ENCODE measurements at regions not wholly inside any gene's neighbourhood (a gene's known extent, or its start where the extent isn't known, plus 50 kb on each side); places are given as distances from the start of the nearest gene placed in this dataset.

- Mint-ChIP-seq H3K27ac (no peak overlapping the region), H3K9me3 (peaks cover under 1 to 4% of the 10 kb centered on the region in 2 donors), H3K27me3 (ENCODE audit: low read depth) (no peaks in the 10 kb centered on the region), H3K4me3 (no peak overlapping the region), H3K36me3 (ENCODE audit: insufficient read depth in 2 of 2) (peaks cover 0 to 2% of the 10 kb centered on the region in 2 donors), H3K4me1 (ENCODE audit: low read depth) (no peaks in the 10 kb centered on the region)
- ATAC-seq (replicated peaks in 1 of 2), result no peak
- DNase-seq, result no peak
Observed at GRCh38 chr5:4758996-4759395, 381.1 kb upstream of the ADAMTS16 start.

DNA sequence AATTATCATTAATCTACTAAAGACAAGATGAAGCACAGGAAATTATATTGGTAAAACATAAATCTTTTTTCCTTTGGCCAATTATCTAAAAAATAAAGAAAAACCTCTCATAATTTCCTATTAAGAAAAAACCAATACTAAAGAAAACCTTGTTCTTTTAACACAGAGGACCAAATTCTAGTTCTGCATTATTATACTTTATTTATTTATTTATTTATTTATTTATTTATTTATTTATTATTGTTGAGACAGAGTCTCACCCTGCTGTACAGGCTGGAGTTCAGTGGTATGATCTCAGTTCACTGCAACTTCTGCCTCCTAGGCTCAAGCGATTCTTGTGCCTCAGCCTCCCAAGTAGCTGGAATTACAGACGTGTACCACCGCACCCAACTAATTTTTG, 377.8 kb upstream of the ADAMTS16 start:
- H3K4me3 Mint-ChIP-seq, result no peak overlapping the region
- no peaks in the 10 kb centered on the region for H3K4me1 Mint-ChIP-seq (ENCODE audit: low read depth)
- peaks cover 4% of the 10 kb centered on the region in 2 donors for H3K9me3 Mint-ChIP-seq
- no peak for ATAC-seq (replicated peaks in 1 of 2)
- no peak overlapping the region for H3K27ac Mint-ChIP-seq
- H3K27me3 Mint-ChIP-seq (ENCODE audit: low read depth), result no peaks in the 10 kb centered on the region
- H3K36me3 Mint-ChIP-seq (ENCODE audit: insufficient read depth in 2 of 2), result peaks cover 0 to 2% of the 10 kb centered on the region in 2 donors
- no peak for DNase-seq

GRCh38 chr5:4765411-4765810, 374.7 kb upstream of the ADAMTS16 start:
- H3K4me3 Mint-ChIP-seq, result no peak overlapping the region
- H3K9me3 Mint-ChIP-seq, result peaks cover 8 to 9% of the 10 kb centered on the region in 2 donors
- no peaks in the 10 kb centered on the region for H3K4me1 Mint-ChIP-seq (ENCODE audit: low read depth)
- peaks cover 1 to 3% of the 10 kb centered on the region in 2 donors for H3K36me3 Mint-ChIP-seq (ENCODE audit: insufficient read depth in 2 of 2)
- H3K27ac Mint-ChIP-seq, result no peak overlapping the region
- H3K27me3 Mint-ChIP-seq (ENCODE audit: low read depth), result no peaks in the 10 kb centered on the region
- no peak for ATAC-seq (replicated peaks in 1 of 2)
- no peak for DNase-seq

DNA sequence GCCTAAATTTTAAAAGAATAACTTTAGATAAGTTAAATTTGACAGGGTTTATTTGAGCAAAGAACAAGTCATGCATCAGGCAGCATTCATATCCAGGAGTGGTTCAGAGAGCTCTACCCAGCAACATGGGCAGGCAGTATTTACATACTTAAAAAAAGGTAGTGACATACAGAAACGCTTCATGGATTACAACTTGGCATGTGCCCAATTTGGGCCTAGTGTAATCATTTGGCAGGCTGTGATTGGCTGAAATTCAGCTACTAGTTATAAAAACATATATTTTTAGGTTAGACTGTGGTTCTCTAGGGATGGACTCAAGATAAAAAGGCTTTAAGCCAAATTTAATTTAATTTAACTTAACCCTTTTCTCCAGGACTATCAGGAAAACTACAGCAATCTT, 374.0 kb upstream of the ADAMTS16 start:
- Mint-ChIP-seq H3K27ac (no peak overlapping the region), H3K4me1 (ENCODE audit: low read depth) (no peaks in the 10 kb centered on the region), H3K9me3 (peaks cover 8 to 9% of the 10 kb centered on the region in 2 donors), H3K36me3 (ENCODE audit: insufficient read depth in 2 of 2) (peaks cover 1 to 3% of the 10 kb centered on the region in 2 donors), H3K27me3 (ENCODE audit: low read depth) (no peaks in the 10 kb centered on the region), H3K4me3 (no peak overlapping the region)
- no peak for ATAC-seq (replicated peaks in 1 of 2)
- DNase-seq, result no peak

DNA sequence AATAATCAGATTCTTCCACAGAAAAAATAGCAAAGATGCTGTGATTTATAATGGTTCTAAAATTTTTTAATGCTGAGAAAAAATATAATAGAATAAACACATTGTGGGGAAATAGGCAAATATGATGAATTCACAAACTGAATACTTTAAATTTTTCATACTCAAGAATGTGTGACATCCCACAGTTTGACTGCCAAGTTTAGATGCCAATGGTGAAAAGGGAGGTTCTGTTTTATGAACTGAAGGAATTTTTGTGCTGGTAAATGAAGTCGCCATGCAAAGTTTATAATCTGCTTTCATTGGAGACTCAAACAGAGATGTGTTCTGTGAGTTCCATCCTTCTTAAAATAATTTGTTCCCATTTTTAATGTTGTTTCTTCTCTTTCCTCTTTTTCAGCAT, 367.5 kb upstream of the ADAMTS16 start:
- Mint-ChIP-seq H3K27ac (no peak overlapping the region), H3K4me1 (ENCODE audit: low read depth) (no peaks in the 10 kb centered on the region), H3K9me3 (peaks cover 11 to 12% of the 10 kb centered on the region in 2 donors), H3K27me3 (ENCODE audit: low read depth) (no peaks in the 10 kb centered on the region), H3K4me3 (no peak overlapping the region), H3K36me3 (ENCODE audit: insufficient read depth in 2 of 2) (peaks cover 1% of the 10 kb centered on the region in 2 donors)
- no peak for ATAC-seq (replicated peaks in 1 of 2)
- no peak for DNase-seq

GRCh38 chr5:4773827-4774317, 366.3 kb upstream of the ADAMTS16 start:
- Mint-ChIP-seq H3K4me1 (ENCODE audit: low read depth) (no peaks in the 10 kb centered on the region), H3K27me3 (ENCODE audit: low read depth) (no peaks in the 10 kb centered on the region), H3K36me3 (ENCODE audit: insufficient read depth in 2 of 2) (peaks cover 1% of the 10 kb centered on the region in 2 donors), H3K9me3 (peaks cover 11% of the 10 kb centered on the region in 2 donors), H3K4me3 (no peak overlapping the region), H3K27ac (no peak overlapping the region)
- DNase-seq, result no peak
- no peak for ATAC-seq (replicated peaks in 1 of 2)

DNA sequence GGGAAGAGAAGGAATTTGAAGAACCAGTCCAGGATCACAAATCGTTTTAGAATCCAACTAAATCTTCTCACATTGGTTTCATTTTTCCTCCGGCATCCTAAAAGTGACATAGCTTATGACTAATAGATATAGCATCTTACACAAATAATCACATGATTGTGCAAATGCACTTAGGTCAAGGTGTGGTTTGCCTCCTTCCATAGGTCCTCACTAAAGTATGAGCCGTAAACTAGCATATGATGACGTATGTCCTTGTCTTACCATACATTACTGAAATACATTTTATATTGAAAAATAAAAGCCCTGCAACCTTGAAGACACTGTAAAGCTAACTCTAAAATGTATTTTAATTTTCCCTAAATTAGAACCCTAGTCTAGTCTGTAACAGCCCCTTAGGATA, 362.7 kb upstream of the ADAMTS16 start:
- Mint-ChIP-seq H3K4me3 (no peak overlapping the region), H3K27me3 (ENCODE audit: low read depth) (no peaks in the 10 kb centered on the region), H3K36me3 (ENCODE audit: insufficient read depth in 2 of 2) (no peaks in the 10 kb centered on the region), H3K9me3 (peaks cover 6 to 11% of the 10 kb centered on the region in 2 donors), H3K4me1 (ENCODE audit: low read depth) (no peaks in the 10 kb centered on the region), H3K27ac (no peak overlapping the region)
- DNase-seq (no peak), ATAC-seq (replicated peaks in 1 of 2) (no peak)

DNA sequence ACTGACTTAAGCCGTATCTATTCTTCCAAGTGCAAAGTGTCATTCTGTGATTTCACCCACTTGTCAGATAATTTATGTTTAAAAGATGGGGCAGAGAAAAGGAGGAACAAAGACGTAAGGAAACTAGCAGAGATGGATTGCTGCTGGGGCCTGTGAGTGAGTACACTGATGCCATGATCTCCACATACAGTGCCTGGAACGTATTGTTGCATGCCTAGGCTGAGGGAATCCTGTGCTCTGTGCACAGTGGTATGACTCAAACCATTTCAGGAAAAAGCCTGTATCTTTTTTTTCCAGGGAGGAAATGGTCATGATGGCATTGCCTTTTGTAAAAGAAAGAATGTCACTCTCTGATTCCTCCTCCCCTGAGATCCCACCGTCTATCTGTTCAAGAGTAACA, 359.5 kb upstream of the ADAMTS16 start:
- DNase-seq (no peak), ATAC-seq (replicated peaks in 1 of 2) (no peak)
- H3K4me1 Mint-ChIP-seq (ENCODE audit: low read depth), result no peaks in the 10 kb centered on the region
- H3K27me3 Mint-ChIP-seq (ENCODE audit: low read depth), result no peaks in the 10 kb centered on the region
- H3K4me3 Mint-ChIP-seq, result no peak overlapping the region
- H3K9me3 Mint-ChIP-seq, result peaks cover 6 to 15% of the 10 kb centered on the region in 2 donors
- no peaks in the 10 kb centered on the region for H3K36me3 Mint-ChIP-seq (ENCODE audit: insufficient read depth in 2 of 2)
- H3K27ac Mint-ChIP-seq, result no peak overlapping the region

DNA sequence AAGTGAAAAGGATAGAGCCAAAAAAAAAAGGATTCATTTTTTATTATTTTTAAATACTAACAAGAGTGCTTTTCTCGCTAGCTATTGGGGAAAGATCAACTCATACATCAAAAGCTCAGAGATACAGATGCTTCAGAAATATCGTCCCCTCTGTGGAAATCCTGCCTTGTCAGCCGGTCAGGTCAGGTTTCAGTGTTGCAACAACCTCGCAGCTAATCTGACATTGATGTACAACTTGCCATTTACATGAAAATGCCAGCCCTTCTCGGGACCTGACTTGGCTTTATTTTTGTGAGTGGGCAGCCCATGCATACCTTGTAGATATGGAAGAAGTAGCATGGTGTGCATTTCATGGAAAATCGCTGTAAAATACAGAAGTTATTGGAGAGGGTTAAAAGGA, 358.8 kb upstream of the ADAMTS16 start:
- Mint-ChIP-seq H3K4me1 (ENCODE audit: low read depth) (no peaks in the 10 kb centered on the region), H3K9me3 (peaks cover 6 to 19% of the 10 kb centered on the region in 2 donors), H3K4me3 (no peak overlapping the region), H3K27ac (no peak overlapping the region), H3K36me3 (ENCODE audit: insufficient read depth in 2 of 2) (peaks cover 0 to 1% of the 10 kb centered on the region in 2 donors), H3K27me3 (ENCODE audit: low read depth) (no peaks in the 10 kb centered on the region)
- ATAC-seq (replicated peaks in 1 of 2) (no peak), DNase-seq (no peak)

DNA sequence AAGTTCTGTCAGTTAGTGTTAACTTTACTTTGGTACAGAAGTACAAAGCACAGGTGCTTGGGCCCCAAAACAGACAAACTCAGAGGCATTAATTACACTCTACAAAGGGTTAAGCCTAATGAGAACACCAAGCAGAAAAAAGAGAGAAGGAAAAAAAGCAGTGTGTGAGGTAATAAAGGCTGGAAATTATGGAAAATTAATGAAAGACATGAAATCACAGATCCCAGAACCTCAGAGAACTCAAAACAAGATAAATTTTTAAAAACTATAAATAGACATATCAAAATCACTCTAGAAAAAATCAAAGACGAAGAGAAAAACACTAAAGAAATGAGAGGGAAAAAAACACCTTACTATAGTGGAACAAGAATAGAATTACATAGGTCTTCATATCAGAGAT, 354.2 kb upstream of the ADAMTS16 start:
- no peaks in the 10 kb centered on the region for H3K27me3 Mint-ChIP-seq (ENCODE audit: low read depth)
- H3K4me1 Mint-ChIP-seq (ENCODE audit: low read depth), result no peaks in the 10 kb centered on the region
- no peak overlapping the region for H3K27ac Mint-ChIP-seq
- ATAC-seq (replicated peaks in 1 of 2) (no peak), DNase-seq (no peak)
- H3K36me3 Mint-ChIP-seq (ENCODE audit: insufficient read depth in 2 of 2), result peaks cover 0 to 1% of the 10 kb centered on the region in 2 donors
- no peak overlapping the region for H3K4me3 Mint-ChIP-seq
- peaks cover 6 to 17% of the 10 kb centered on the region in 2 donors for H3K9me3 Mint-ChIP-seq

GRCh38 chr5:4797445-4797844, 342.7 kb upstream of the ADAMTS16 start:
- Mint-ChIP-seq H3K4me1 (ENCODE audit: low read depth) (no peaks in the 10 kb centered on the region), H3K36me3 (ENCODE audit: insufficient read depth in 2 of 2) (no peaks in the 10 kb centered on the region), H3K27me3 (ENCODE audit: low read depth) (no peaks in the 10 kb centered on the region), H3K27ac (no peak overlapping the region), H3K4me3 (no peak overlapping the region), H3K9me3 (peaks cover 3% of the 10 kb centered on the region in 2 donors)
- DNase-seq (no peak), ATAC-seq (replicated peaks in 1 of 2) (no peak)

DNA sequence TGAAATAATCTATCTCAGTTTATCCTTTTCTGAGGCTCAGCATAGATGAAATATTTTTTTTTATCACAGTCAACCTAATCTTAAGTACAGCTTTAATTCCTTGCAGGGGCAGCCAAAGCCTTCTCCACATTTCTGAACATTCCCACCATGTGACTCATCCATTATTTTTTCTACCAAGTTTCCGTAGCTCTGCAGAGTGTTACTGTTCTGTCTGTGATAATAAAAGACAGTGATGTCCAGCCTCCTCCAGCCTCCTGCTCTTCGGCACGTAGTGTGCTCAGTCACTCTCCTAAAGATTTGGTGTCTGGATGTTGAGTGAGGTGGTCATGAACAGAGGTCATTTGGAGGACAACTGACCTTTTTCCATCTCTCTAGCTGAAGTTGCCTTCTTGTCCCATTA, 338.1 kb upstream of the ADAMTS16 start:
- Mint-ChIP-seq H3K36me3 (ENCODE audit: insufficient read depth in 2 of 2) (no peaks in the 10 kb centered on the region), H3K27me3 (ENCODE audit: low read depth) (no peaks in the 10 kb centered on the region), H3K27ac (no peak overlapping the region), H3K4me3 (no peak overlapping the region), H3K4me1 (ENCODE audit: low read depth) (no peaks in the 10 kb centered on the region), H3K9me3 (peaks cover 6 to 7% of the 10 kb centered on the region in 2 donors)
- DNase-seq (no peak), ATAC-seq (replicated peaks in 1 of 2) (no peak)

DNA sequence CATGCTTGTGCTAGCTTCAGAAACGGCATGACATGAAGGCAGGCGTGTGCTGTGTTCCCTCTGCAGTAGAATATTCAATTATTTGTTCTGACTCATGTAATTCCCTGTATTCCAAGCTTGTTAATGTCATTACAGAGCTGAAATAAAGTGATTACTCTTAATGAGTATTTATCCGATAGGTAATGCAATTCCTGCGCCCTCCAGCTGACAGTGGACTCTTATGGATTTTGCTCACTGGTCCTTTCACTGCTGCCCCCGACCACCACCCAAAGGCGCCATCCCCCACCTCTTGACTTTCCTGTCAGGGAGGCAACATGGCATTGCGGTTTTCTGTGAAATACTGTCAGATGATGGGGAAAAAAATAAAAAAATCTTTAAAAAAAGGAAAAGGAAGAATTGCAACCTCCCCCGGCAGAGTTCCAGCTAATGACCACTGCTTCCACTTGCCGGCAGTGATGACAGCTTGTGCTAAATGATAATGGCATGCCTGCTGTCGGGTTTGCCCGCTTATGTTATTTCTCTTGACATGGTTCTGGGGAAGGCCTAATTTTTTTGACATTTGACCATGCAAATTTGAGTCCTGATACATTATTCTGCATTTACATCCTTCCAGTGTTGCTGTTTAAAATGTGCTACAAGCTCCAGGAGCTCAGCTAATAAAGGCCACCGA, 335.3 kb upstream of the ADAMTS16 start:
- Mint-ChIP-seq H3K4me1 (ENCODE audit: low read depth) (no peaks in the 10 kb centered on the region), H3K27ac (no peak overlapping the region), H3K4me3 (no peak overlapping the region), H3K36me3 (ENCODE audit: insufficient read depth in 2 of 2) (no peaks in the 10 kb centered on the region), H3K27me3 (ENCODE audit: low read depth) (no peaks in the 10 kb centered on the region), H3K9me3 (peaks cover 6 to 7% of the 10 kb centered on the region in 2 donors)
- no peak for DNase-seq
- no peak for ATAC-seq (replicated peaks in 1 of 2)

DNA sequence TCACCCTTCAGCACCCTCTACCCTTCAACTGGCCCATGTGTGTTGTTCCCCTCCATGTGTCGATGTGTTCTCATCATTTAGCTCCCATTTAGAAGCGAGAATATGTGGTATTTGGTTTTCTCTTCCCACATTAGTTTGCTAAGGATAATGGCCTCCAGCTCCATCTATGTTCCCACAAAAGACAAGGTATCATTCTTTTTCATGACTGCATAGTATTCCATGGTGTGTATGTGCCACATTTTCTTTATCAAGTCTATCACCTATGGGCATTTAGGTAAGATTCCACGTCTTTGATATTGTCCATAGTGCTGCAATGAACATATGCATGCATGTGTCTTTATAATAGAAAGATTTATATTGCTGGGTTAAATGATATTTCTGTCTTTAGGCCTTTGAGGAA, 325.1 kb upstream of the ADAMTS16 start:
- Mint-ChIP-seq H3K4me3 (no peak overlapping the region), H3K4me1 (ENCODE audit: low read depth) (no peaks in the 10 kb centered on the region), H3K27me3 (ENCODE audit: low read depth) (no peaks in the 10 kb centered on the region), H3K36me3 (ENCODE audit: insufficient read depth in 2 of 2) (no peaks in the 10 kb centered on the region), H3K27ac (no peak overlapping the region), H3K9me3 (peaks cover 0 to 13% of the 10 kb centered on the region in 2 donors)
- DNase-seq (no peak), ATAC-seq (replicated peaks in 1 of 2) (no peak)

All from activated T-cell treated with anti-CD3 and anti-CD28 coated beads, Interleukin-2, amount 50 U/mL, for 72 hours (primary cell).